SK-N-DZ (cell line): ENCODE measurements at regions not wholly inside any gene's neighbourhood (a gene's known extent, or its start where the extent isn't known, plus 50 kb on each side); places are given as distances from the start of the nearest gene placed in this dataset.

Source experiments
- DNase-seq: peaks from one replicate; pipeline ENCODE4 v3.0.0-alpha.2; 2015; ENCODE audit warnings: low spot score

DNA sequence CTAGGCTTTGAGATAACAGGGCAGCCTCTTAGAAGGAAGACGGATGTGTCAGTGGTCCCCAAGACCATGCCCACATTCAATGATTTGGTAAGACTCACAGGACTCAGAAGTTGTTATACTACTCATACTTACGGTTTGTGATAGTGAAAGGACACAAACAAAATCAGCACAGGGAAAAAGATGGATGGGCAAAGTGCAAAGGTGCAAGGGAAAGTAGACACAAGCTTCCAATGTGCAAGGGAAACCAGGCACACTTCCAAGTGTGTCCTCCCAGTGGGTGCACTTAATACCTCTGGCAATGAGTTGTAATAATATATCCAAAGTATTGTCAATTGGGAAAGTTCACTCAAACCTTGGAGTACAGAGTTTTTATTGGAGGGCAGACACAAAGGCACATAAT lies 53.8 kb upstream of the VCX start:
- no peak for DNase-seq

DNA sequence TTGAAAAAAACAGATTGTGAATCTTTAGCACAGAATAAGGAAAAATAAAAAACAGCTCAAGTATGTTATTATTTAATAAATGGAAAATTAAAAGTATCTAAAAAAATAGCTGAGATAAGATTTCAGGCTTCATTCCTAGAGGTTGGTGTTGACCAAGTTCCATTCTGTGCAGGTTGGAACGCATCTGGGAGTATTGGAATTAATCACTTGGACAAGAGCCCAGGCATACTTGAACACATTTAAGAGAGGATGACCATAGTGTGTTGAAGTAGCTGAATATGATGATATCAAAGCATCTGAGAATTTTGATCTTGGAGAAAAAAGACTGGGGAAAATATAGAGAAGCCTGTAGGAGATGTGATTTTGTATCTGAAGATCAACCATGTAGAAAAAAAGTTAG lies 54.6 kb upstream of the VCX start:
- no peak for DNase-seq

DNA sequence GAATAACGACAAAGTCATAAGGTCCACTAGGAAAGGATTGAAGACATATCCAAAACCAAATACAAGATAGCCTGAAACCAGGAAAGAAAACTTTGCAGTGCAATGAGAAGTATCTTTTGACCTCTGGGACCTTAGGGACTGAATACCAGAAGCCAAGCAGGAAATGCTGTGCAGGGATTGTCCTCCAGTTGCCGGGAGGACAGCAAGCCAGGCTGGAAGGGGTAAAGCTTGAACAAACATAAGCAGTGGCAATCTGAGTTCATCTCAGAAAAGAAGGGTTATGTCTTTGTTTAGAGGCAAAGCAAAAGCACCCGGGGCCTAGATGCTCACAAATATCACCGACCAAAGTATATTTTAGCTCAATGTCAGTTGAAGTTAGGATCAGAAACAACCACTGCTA lies 55.3 kb upstream of the VCX start:
- no peak for DNase-seq

DNA sequence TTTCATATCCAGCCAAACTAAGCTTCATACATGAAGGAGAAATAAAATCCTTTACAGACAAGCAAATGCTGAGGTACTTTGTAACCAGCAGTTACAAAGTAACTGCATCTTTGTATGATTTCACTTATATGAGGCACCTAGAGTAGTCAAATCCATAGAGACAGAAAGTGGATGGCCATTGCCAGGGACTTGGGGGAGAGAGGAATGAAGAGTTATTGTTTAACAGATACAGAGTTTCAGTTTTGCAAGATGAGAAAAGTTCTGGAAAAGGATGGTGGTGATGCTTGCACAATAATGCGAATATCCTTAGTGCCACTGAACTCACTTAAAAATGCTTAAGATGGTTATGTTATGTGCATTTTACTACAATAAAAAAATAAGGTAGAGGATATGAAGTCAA lies 58.4 kb upstream of the VCX start:
- DNase-seq = no peak

DNA sequence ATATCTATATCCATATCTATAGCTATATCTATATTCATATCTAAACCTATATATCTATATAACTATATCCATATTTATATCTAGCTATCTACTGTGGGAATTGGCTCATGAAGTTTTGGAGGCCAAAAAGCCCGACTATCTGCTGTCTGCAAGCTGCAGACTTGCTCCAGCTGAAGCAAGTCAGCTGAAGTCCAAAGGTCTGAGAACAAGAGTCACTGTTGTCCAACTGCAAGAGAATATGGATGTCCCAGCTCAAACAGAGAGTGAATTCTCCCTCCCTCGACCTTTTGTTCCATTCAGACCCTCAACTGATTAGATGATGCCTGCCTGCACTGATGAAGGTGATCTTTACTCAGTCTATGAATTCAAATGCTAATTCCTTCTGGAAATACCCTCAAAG lies 63.3 kb upstream of the VCX start:
- no peak for DNase-seq

DNA sequence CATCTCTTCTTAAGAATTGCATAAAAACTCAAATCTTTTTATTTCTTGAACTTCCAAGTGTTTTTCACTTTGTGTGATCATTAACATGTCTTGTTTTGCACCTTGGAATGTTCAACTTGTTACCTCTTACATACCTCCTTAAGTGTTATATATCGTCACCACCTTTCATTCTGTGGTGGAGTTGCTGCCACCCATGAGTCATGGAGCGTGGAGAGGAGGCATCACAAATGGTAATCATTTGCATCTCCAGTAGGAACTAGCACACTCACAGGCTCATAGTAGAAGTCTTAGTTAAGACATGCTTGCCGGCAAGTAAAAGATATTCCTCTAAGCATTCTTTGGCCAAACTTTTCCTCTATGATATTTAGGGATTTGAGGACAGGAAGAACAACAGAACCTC lies 67.0 kb upstream of the VCX start:
- no peak for DNase-seq

DNA sequence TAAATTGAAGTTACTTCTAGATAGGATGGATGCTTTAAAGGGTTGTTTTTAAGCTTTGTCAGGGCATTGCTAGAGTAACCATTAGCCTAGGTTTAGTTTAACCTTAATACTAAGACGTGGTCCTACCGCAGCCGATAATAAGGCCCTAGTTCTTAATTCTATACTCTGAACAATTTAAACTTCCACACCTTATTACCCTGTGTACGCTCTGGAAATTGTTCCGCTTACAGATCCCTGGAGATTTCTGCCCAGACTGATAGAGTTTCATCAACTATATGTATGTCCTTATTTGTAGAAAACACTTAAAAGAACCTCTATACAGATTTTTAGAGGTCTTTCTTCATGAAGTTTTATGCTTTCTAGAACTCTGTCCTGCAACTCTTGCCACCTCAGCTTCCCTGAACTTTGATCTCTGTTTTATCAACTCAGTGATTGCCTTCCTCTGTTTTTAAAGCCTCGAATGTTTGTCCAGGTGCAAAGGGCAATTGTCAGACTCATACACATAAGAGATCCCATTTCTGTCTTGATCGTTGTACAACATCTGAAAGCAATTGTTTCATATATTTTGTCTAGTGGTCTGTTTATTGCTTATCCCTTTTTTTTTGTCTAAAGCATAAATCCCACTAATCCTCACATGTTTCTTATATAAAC lies 71.1 kb upstream of the VCX start:
- DNase-seq = no peak

DNA sequence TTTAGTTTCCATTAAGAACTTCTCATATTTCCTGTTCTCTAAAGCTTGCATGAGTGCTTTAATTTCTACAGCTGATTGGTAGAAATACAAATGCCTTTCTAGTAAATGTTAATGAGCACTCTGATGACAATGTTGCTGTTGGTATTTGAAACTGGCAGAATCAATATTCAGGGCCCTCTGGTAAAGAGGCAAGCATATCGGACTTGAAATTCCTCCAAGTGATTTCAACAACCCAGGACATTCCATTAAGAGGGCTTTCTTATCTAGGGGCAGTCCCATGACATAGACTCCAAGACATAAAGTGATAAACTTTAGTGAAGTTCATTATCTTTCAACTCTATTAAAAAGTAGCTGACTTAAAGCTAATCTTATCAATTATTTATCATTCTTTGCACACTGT lies 83.1 kb upstream of the VCX start:
- DNase-seq = no peak

DNA sequence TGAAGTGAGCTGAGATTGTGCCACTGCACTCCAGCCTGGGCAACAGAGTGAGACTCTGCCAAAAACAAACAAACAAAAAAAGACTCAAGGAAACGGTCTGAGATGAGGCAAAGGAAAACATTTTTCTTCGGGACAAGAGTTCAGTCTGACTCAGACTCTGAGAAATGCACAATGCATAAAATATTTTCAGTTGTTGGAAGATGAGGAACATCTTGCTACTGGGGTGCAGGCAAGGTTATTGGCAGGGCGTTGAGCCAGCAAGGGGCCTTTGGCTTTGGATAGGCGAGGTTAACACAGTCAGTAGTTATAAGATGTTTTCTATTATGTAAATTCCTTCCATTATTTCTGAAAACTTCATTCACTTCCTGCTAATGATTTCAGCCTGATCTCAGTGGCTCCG lies 96.1 kb upstream of the VCX start:
- no peak for DNase-seq

DNA sequence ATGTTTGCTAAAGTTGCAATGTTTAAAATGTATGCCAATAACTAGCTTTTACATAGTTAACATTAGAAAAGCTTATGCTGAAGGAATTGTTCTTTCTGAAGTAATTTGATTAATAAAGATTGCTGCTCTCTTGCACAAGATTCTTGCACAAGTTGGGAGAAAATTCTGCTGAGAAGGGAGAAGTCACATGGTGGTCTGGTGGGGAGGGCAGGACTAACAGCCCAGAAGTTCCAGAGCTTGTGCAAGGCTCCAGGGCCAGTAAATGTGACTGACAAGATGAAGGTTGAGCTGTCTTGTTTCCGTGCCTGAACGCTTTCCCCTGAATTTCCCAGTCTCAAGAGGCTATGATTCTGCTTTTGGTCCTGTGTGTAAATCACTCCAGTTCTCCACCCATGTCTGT lies 112.9 kb upstream of the VCX start:
- no peak for DNase-seq

DNA sequence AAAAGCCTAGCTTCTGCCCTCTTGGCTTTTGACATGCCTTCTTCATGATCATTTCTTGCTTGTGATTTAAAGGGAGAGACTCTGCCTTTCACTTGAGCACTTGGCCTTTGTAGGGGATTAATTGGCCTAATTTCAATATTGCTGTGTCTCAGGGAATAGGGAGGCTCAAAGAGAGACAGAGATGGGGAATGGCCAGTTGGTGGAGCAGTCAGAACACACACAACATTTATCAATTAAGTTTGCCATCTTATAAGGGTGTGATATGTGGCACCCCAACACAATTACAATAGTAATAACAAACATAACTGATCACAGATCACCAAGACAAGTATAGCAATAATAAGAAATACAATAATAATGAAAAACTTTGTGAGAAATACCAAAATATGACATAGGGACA lies 122.5 kb upstream of the VCX start:
- DNase-seq = no peak

DNA sequence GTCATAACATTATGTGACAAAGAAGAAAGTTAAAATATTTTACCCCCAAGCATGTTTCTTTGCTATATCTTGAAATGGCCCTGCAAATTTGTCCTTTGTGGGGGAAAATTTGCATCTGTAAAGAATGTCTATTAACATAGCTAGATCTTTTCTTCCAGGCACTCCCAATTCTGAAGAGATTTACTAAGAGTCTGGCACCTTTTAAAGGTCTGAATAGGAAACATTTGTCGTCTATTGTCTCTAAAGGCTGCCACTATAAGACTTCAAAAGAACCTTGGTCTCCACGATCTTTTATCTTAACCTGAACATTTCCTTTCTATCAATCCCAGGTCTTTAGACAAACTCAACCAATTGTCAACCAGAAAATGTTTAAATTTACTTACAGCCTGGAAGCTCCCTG lies 128.6 kb upstream of the VCX start:
- no peak for DNase-seq

DNA sequence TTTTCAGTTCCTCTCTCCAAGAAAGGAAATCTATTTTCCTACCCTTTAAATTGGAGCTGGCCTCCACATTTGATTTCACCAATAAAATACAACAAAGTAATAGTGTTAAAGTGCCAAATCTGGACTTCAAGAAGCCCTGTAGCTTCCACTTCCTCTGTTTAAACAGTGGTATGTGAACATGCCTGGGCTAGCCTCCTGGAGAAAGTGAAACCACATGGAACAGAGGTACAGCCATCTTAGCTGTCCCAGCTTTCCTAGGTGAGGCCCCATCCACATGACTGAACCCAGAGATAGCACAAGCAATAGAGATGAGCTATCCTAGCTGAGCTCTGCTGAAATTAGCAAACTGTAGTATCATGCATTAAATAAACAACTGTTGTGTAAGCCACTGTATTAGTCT lies 131.8 kb upstream of the VCX start:
- DNase-seq = no peak

DNA sequence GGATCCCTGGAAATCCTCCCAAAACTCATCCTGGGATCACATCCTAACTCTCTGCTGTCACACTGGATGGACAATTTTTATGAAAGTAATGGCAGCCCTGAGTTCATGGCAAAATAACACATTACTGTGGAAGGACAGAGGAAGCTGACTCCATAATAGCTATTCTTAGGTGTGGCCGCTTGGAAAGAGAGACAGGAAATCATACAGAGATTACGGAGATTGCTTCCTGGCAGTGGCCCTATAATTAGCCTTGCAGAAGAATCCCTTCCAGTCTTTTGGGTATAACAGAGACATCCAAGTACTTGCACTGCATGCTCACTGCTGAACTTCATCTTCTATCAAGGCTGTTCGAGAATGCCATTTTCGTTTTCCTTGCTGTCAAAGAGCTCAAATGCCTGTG lies 133.1 kb upstream of the VCX start:
- no peak for DNase-seq

DNA sequence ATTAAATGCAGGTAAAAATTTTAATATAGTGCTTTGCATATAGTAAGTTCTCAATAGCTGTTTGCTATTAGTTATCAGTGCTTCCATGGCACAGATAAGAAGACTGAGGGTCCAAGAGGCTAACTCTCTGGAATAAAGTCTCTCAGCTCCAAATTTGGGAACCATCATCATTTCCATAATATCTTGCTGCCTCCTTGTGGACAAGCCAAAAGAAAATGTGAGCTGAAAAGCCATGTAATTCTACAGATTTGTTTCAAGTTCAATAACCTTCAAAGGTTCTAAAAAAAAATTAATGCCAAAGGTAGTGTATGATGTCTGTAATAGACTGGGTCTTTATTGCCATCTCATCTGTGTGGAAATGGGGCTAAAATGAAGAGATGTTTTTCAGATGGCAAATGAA lies 136.9 kb upstream of the VCX start:
- peak; percentile 8 for DNase-seq

DNA sequence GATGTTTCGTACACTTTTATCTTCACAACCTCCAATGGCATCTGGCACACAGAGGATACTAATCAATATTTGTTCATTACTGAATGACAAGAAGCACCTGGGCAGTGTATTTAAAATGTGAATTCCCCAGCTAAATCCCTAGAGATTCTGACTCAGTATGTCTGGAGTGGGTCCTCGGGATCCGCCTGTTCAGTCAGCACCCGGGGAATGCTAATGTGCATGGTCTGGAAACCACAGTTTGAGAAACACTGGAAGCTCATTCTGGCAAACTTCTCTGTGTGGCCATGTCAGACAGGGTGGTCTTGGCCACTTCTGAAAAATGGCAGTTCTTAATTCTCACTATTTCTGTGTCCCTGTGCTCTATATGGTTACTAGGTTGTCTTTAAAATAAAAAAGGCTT lies 138.8 kb upstream of the VCX start:
- no peak for DNase-seq

DNA sequence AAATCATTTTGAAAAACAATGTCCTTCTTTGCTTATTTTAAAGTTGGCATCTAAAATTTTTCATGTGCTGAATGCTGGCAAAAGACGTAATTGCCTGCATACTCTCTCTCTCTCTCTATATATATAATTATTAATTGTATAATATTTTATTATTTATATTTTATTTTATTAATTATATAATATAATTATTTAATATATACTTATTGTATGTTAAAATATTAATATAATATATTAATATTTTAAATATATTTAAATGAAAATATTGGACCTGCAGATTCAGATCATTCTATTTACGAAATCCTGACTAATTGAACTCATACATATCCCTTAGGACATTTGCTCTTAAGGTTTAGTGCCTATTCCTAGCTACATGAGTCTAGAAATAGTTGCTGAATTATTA lies 144.7 kb upstream of the VCX start:
- no peak for DNase-seq

DNA sequence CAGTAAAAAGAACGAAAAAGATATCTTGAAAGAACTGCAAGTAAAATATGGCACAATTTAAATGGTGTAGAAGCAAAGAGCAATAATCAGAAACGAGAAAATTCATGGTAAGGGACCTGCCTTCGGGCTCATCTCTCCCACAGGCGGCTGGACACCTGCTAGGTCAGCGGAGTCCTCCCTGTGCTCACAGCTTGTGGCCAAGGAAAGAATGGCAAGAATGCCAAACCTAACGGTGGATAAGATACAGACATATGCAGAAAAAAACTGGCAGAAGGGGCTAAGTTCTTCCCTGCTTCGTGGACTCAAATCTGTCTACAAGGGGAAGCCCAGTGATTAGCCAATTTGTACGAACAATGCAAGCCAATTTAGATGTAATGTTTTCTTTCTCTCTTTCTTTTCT lies 152.1 kb upstream of the VCX start:
- no peak for DNase-seq

DNA sequence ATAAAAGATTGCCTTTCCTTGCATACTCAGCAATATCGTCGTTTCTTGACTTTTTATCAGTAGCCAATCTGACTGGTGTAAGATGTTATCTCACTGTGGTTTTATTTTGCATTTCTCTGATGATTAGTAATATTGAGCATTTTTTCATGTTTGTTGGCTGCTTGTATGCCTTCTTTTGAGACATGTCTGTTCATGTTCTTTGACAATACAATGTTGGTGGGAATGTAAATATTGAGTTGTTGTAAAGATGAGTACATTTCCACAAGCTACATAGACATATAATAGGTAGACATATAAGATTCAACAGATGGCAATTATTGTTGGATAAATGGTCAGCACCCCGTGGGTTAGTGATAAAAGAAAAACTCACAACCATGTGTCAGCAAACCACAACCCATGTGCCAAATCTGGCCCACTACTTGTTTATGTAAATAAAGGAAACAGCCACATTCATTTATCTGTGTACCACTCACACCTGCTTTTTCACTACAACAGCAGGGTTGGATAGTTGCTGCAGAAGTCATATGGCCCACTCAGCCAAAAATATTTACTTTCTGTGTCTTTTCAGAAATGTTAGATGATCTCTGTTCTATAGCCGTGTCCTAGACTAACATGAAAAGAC lies 153.1 kb upstream of the VCX start:
- no peak for DNase-seq

DNA sequence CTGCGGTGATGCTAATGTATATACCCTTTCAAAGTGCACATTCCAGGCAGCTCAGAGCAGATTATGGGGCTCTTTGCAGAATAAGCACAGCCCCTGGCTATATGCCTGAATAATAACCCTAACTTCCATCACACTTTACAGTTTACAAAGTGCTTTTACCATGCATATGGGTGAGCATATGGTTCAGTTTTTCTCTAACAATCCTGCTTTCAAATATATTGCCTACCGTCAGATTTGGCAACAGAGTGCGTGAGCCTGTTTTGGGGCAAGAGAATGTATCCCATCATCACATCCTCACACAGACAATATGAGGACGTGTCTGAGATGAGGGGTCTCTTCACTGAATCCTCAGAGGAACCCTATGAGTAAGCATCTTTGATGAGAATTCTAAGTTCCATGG lies 162.8 kb upstream of the VCX start:
- DNase-seq = no peak

DNA sequence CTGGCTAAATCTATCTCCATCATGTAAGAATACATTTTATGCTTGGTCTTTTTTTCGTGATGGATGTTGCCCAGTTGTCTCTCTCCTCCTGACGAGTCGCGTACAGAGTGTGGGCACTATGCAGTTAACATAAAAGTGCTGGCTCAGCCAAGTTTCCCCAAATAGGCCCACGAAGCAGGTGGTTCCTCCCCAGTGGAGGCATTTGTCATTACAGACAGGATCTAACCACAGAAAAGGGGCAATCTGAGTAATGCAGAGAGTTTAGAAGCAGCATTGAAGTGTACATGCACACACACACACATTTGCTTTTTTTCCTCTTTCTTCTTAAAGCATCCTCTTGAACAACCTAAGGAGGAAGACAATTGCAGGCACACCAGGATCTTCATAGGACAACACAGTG lies 188.7 kb upstream of the VCX start:
- no peak for DNase-seq

DNA sequence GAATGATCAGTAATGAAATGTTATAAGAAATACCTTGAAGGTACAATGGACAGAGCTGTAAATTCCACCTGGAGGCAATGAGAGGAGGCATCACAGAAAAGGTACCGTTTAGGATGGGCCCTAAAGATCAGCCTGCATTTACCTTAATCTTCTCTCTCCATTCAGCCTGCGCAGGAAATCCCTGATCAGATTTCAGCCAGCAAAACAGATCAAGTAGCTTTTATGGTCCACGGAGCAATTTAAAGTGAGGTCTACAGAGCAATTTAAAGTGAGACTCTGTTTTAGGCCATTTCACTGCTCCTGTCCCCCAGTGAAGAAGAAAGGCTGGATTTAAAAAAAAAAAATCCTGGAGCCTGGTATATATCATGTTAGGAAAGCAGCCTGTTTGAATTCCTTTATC lies 195.1 kb upstream of the VCX start:
- peak; percentile 43 for DNase-seq

DNA sequence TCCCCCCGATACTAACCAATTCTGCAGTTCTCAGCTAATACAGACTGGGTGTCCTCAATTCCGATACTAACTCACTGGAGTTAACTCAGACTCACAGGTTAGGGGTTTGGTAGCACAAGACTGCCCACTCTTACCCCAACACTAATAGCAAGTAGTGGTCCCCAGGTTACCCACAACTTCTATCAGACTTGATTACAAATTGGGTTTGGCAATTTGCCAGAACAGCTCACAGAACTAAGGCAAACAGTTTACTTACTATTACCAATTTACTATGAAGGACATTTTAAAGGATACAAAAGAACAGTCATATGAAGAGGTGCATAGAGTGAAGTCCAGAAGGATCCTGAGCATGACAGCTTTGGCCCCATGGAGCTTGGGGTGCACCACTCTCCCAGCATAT lies 201.8 kb upstream of the VCX start:
- DNase-seq = no peak

DNA sequence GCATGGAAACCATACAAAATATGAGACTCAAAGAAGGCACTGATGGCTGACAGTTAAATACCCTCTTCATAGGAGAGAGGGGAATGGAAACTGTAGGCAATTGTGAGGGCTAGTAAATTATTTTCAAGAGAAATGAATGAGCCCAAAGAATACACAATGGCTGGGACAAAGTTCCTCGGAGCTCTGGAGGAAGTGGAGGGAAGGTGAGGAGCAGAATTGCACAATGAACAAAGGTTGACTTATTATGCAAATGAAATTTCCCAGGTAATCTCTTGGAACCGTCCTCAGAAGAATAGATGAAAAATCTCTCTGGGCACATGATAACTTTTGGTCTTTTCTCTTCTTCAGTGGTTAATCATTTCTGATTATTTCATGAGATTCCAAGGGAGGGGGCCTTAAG lies 202.6 kb upstream of the VCX start:
- DNase-seq = no peak
